Tibial nerve (tissue), 4 donors: ENCODE measurements at regions not wholly inside any gene's neighbourhood (a gene's known extent, or its start where the extent isn't known, plus 50 kb on each side); places are given as distances from the start of the nearest gene placed in this dataset.

Experiments
- EP300 ChIP-seq, 2 donors: sonication (generic); formaldehyde crosslinking; IDR thresholded peaks; one replicate each; pipeline ENCODE4 v1.6.1; 2017; ENCODE audit warnings: antibody characterized with exemption in 2 of 2, mild to moderate bottlenecking in 1 of 2
- POLR2A ChIP-seq, 2 donors: fragments of 450-650 bp; IDR thresholded peaks; one replicate each; pipeline ENCODE4 v1.6.1; 2017; ENCODE audit warnings: antibody characterized with exemption in 2 of 2, mild to moderate bottlenecking in 2 of 2, moderate library complexity in 2 of 2
- TF ChIP-seq, protein P1 (sequence below), 5 experiments: fragments of 200-600 bp in 3 of 5; fragments of 450-650 bp in 2 of 5; sonication (generic) in 3 of 5; IDR thresholded peaks; one replicate each; pipeline ENCODE4 v1.5.1; 2016 to 2019; ENCODE audit warnings: antibody characterized with exemption in 5 of 5, mild to moderate bottlenecking in 3 of 5, moderate library complexity in 2 of 5

DNA sequence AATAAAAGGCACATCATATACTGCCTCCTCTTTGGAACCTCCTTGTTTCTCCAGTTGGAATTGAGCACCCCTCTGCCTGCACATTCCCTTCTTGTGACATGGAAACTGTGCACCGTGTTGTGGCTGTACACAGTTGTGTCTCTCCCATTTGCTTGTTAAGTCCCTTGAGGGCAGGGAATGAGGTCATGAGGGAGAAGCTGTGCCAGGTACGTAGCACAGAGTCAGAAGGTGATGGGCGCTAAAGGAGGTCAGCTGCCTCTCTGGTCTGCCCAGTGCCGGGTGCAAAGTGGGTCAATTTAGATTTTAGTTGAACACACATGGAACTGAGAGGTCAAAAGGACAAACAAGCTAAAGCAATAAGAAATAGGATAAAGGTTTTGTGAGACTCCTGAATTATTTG is 124.4 kb downstream of the FAM43A start:
- TF ChIP-seq EP300 (IDR thresholded peaks at IDR 0.05) (no peak), POLR2A (IDR thresholded peaks at IDR 0.05) (no peak)
- TF ChIP-seq, protein P1, sequence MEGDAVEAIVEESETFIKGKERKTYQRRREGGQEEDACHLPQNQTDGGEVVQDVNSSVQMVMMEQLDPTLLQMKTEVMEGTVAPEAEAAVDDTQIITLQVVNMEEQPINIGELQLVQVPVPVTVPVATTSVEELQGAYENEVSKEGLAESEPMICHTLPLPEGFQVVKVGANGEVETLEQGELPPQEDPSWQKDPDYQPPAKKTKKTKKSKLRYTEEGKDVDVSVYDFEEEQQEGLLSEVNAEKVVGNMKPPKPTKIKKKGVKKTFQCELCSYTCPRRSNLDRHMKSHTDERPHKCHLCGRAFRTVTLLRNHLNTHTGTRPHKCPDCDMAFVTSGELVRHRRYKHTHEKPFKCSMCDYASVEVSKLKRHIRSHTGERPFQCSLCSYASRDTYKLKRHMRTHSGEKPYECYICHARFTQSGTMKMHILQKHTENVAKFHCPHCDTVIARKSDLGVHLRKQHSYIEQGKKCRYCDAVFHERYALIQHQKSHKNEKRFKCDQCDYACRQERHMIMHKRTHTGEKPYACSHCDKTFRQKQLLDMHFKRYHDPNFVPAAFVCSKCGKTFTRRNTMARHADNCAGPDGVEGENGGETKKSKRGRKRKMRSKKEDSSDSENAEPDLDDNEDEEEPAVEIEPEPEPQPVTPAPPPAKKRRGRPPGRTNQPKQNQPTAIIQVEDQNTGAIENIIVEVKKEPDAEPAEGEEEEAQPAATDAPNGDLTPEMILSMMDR (IDR thresholded peaks at IDR 0.05): no peak
